HepG2 (cell line): ENCODE measurements at regions not wholly inside any gene's neighbourhood (a gene's known extent, or its start where the extent isn't known, plus 50 kb on each side); places are given as distances from the start of the nearest gene placed in this dataset.

Experiments
- ATAC-seq: fragments of 200-7000 bp; cut with Tn5 transposase; 3 replicates; pipeline ENCODE4 v1.9.1; 2020; ENCODE audit warnings: mild to moderate bottlenecking, moderate library complexity
- BruUV-seq: library from RNA; stranded (reverse); fragments of 400-500 nt; replicated peaks from 2 replicates; lab custom pipeline; 2021; lab: Mats Ljungman, UMichigan
- CTCF ChIA-PET: fragments of 300-600 bp; formaldehyde crosslinking; extraction: SDS; loops from one replicate; lab custom pipeline; 2021; ENCODE audit warnings: low total read pairs, inconsistent platforms, low intra/inter-chr PET ratio; lab: Yijun Ruan, JAX
- POLR2A ChIA-PET: fragments of 350-600 bp; sonication (Branson Sonifier 250); formaldehyde crosslinking; loops from one replicate; lab custom pipeline; 2020; ENCODE audit warnings: antibody characterized with exemption, inconsistent platforms; lab: Yijun Ruan, JAX
- DNase-seq: peaks from one replicate; pipeline ENCODE4 v3.0.0-alpha.2; 2015; ENCODE audit warnings: low spot score
- FAIRE-seq: peaks from 3 replicates; lab custom pipeline; 2011; peaks lifted over from hg19 to GRCh38; lab: Jason Lieb, UNC
- H2AFZ ChIP-seq: one replicate; pipeline ENCODE4 v1.6.1; 2011; ENCODE audit warnings: low read length, inconsistent platforms
- H3K27ac ChIP-seq: fragments of 300-600 bp; 3 replicates; pipeline ENCODE4 v1.8.0; 2011; ENCODE audit warnings: mixed run types, mild to moderate bottlenecking, mixed read lengths, low read length, inconsistent platforms; ENCODE audit not compliant: insufficient read depth; ENCODE audit errors: extremely low read length
- H3K27me3 ChIP-seq, 2 experiments: fragments of 200-600 bp in 1 of 2; 2 replicates in 1 of 2; 3 replicates in 1 of 2; pipeline versions ENCODE4 v1.6.0 to v1.8.0; 2011; ENCODE audit warnings: low read length in 2 of 2, mild to moderate bottlenecking in 2 of 2, moderate library complexity in 2 of 2, inconsistent platforms in 1 of 2; ENCODE audit not compliant: insufficient read depth in 2 of 2, control insufficient read depth in 1 of 2
- H3K36me3 ChIP-seq, 2 experiments: fragments of 200-600 bp in 1 of 2; replicated peaks in 1 of 2; 2 replicates in 1 of 2; 3 replicates in 1 of 2; pipeline versions ENCODE4 v1.5.1 to v1.8.0; 2011; ENCODE audit warnings: low read length in 2 of 2, inconsistent platforms in 1 of 2; ENCODE audit not compliant: insufficient read depth in 2 of 2, control insufficient read depth in 1 of 2
- H3K4me1 ChIP-seq: 2 replicates; pipeline ENCODE4 v1.5.1; 2012; ENCODE audit warnings: low read length, inconsistent platforms; ENCODE audit not compliant: insufficient read depth
- H3K4me2 ChIP-seq: 2 replicates; pipeline ENCODE4 v1.6.0; 2011; ENCODE audit warnings: low read depth, low read length, inconsistent platforms
- H3K4me3 ChIP-seq, 3 experiments: fragments of 200-600 bp in 1 of 3; sonication (generic), shearing (Covaris generic) in 1 of 3; replicated peaks in 1 of 3; 2 replicates each; pipeline ENCODE4 v1.5.1; 2011 to 2016; ENCODE audit warnings: low read length in 3 of 3, inconsistent platforms in 2 of 3, low read depth in 2 of 3, mild to moderate bottlenecking in 2 of 3, control low read depth in 1 of 3, mixed read lengths in 1 of 3; ENCODE audit not compliant: insufficient read depth in 1 of 3
- H3K79me2 ChIP-seq: one replicate; pipeline ENCODE4 v1.6.1; 2011; ENCODE audit warnings: low read length, inconsistent platforms; ENCODE audit not compliant: insufficient read depth
- H3K9ac ChIP-seq: 2 replicates; pipeline ENCODE4 v1.6.0; 2011; ENCODE audit warnings: mild to moderate bottlenecking, low read depth, low read length, inconsistent platforms; ENCODE audit not compliant: insufficient read depth
- H3K9me3 ChIP-seq: 2 replicates; pipeline ENCODE4 v1.5.1; 2012; ENCODE audit warnings: mild to moderate bottlenecking, low read length
- H4K20me1 ChIP-seq: 2 replicates; pipeline ENCODE4 v1.6.0; 2011; ENCODE audit warnings: inconsistent platforms, mild to moderate bottlenecking, low read length, moderate library complexity; ENCODE audit not compliant: insufficient read depth
- CREB1 ChIP-seq, 2 experiments: fragments of 450-650 bp in 1 of 2; IDR thresholded peaks; 2 replicates each; pipeline ENCODE4 v1.6.1; 2016 to 2017; ENCODE audit warnings: control low read depth in 1 of 2, mild to moderate bottlenecking in 1 of 2, missing compliant biosample characterization in 1 of 2, missing genetic modification characterization in 1 of 2
- MAZ ChIP-seq, 2 experiments: sonication (generic) in 1 of 2; formaldehyde crosslinking in 1 of 2; IDR thresholded peaks; 2 replicates each; pipeline versions ENCODE4 v1.5.0 to v1.6.1; 2012 to 2020; ENCODE audit warnings: low read depth in 2 of 2, mild to moderate bottlenecking in 2 of 2, borderline replicate concordance in 1 of 2, improper control_type of control experiment in 1 of 2, low read length in 1 of 2, missing genetic modification reagents in 1 of 2, moderate library complexity in 1 of 2
- MED1 ChIP-seq: sonication (generic); formaldehyde crosslinking; IDR thresholded peaks from 2 replicates; pipeline ENCODE4 v1.4.0; 2020; ENCODE audit warnings: missing genetic modification reagents
- NFIB ChIP-seq: sonication (generic); formaldehyde crosslinking; IDR thresholded peaks from 2 replicates; pipeline ENCODE4 v1.9.0; 2021; ENCODE audit warnings: missing genetic modification reagents, mild to moderate bottlenecking, borderline replicate concordance
- POLR2G ChIP-seq: fragments of 200-400 bp; formaldehyde crosslinking; IDR thresholded peaks from 2 replicates; pipeline ENCODE4 v1.6.1; 2018; ENCODE audit warnings: mild to moderate bottlenecking, low read depth, low read length, moderate library complexity
- RERE ChIP-seq: IDR thresholded peaks from 2 replicates; pipeline ENCODE4 v1.6.1; 2016; ENCODE audit warnings: low read depth, missing genetic modification reagents, missing compliant biosample characterization
- SIN3B ChIP-seq: fragments of 150-350 bp; IDR thresholded peaks from 2 replicates; pipeline ENCODE4 v1.6.1; 2014; ENCODE audit warnings: low read length
- SP2 ChIP-seq: sonication (generic); formaldehyde crosslinking; IDR thresholded peaks from 2 replicates; pipeline ENCODE4 v1.5.1; 2020; ENCODE audit warnings: mild to moderate bottlenecking, missing genetic modification reagents
- ZBTB7B ChIP-seq: sonication (generic); formaldehyde crosslinking; IDR thresholded peaks from 2 replicates; pipeline ENCODE4 v1.4.0; 2020; ENCODE audit warnings: missing genetic modification reagents
- ZNF121 ChIP-seq: sonication (generic); formaldehyde crosslinking; IDR thresholded peaks from 2 replicates; pipeline ENCODE4 v1.5.0; 2020; ENCODE audit warnings: mild to moderate bottlenecking, missing genetic modification reagents
- ZNF317 ChIP-seq: sonication (generic); formaldehyde crosslinking; IDR thresholded peaks from 2 replicates; pipeline ENCODE4 v1.5.0; 2020; ENCODE audit warnings: mild to moderate bottlenecking, missing genetic modification reagents
- ZNF337 ChIP-seq: sonication (generic); formaldehyde crosslinking; IDR thresholded peaks from 2 replicates; pipeline ENCODE4 v1.5.1; 2020; ENCODE audit warnings: missing genetic modification reagents, low read depth, mild to moderate bottlenecking, borderline replicate concordance
- ZNF503 ChIP-seq: sonication (generic); formaldehyde crosslinking; IDR thresholded peaks from 2 replicates; pipeline ENCODE4 v1.4.0; 2020; ENCODE audit warnings: missing genetic modification reagents
- ZSCAN25 ChIP-seq: sonication (generic); formaldehyde crosslinking; IDR thresholded peaks from 2 replicates; pipeline ENCODE4 v1.8.0; 2022; ENCODE audit warnings: mild to moderate bottlenecking, missing genetic modification reagents
- ZXDC ChIP-seq: sonication (generic); formaldehyde crosslinking; IDR thresholded peaks from 2 replicates; pipeline ENCODE4 v1.5.0; 2020; ENCODE audit warnings: mild to moderate bottlenecking, missing genetic modification reagents
- WGBS: methylation state at CpG from one replicate; pipeline ENCODE4 v1.1.6; 2017; ENCODE audit warnings: low lambda C conversion rate; 5-methylcytosine and 5-hydroxymethylcytosine counted together
- in situ Hi-C: cut with HindIII; loops from 2 replicates; pipeline ENCODE4 v1.10.0; 2017; ENCODE audit warnings: low pct_unique_long_range_greater_than_20kb; ENCODE audit not compliant: extremely low pct_ligation_motif_present
- intact Hi-C: fragments of 100-400 bp; cut with micrococcal nuclease; formaldehyde crosslinking; loops from one replicate; pipeline ENCODE4 v1.10.0; 2022; ENCODE audit not compliant: unreplicated experiment

- DNase-seq (no peak), FAIRE-seq (no peak), ATAC-seq (no peak)
- BruUV-seq = no TSS peak
- CTCF ChIA-PET = no interaction called here
- POLR2A ChIA-PET = no interaction called here
- Histone ChIP-seq H3K4me3 (no peak overlapping the region), H3K27ac (no peak overlapping the region), H3K4me2 (no peak overlapping the region), H4K20me1 (no peaks in the 10 kb centered on the region), H3K27me3 (peaks cover 0 to 7% of the 10 kb centered on the region in 2 experiments; a peak in 1 of 5 replicates), H3K9ac (no peak overlapping the region), H3K9me3 (no peaks in the 10 kb centered on the region), H3K79me2 (no peaks in the 10 kb centered on the region), H3K36me3 (no peaks in the 10 kb centered on the region), H2AFZ (no peak overlapping the region), H3K4me1 (no peaks in the 10 kb centered on the region)
- intact Hi-C loops (no loop called here), in situ Hi-C loops (no loop called here)
- 0% methylated on average over 5 of the region's 5 CpGs for WGBS
- TF ChIP-seq ZNF121 (CRISPR knock-in tag) = no peak
- no peak for TF ChIP-seq ZNF337 (CRISPR knock-in tag)
- TF ChIP-seq ZSCAN25 = no peak
- TF ChIP-seq ZNF503 (CRISPR knock-in tag) = no peak
- no peak for TF ChIP-seq POLR2G
- no peak for TF ChIP-seq CREB1 (IDR thresholded peaks at IDR 0.05)
- no peak for TF ChIP-seq CREB1 (CRISPR knock-in tag; IDR thresholded peaks at IDR 0.05)
- TF ChIP-seq ZXDC (CRISPR knock-in tag) = no peak
- TF ChIP-seq MED1 = no peak
- no peak for TF ChIP-seq ZNF317
- no peak for TF ChIP-seq SP2 (CRISPR knock-in tag)
- no peak for TF ChIP-seq SIN3B
- no peak for TF ChIP-seq NFIB (CRISPR knock-in tag)
- no peak for TF ChIP-seq MAZ (IDR thresholded peaks at IDR 0.05; ENCODE audit: borderline replicate concordance, low read depth, low read length)
- no peak for TF ChIP-seq MAZ (CRISPR knock-in tag; IDR thresholded peaks at IDR 0.05; ENCODE audit: low read depth)
- TF ChIP-seq RERE (CRISPR knock-in tag) = no peak
- no peak for TF ChIP-seq ZBTB7B
Measured at GRCh38 chr12:58090685-58091084, 149.3 kb downstream of the ATP23 start.
